ENCODE measurements at regions not wholly inside any gene's neighbourhood (a gene's known extent, or its start where the extent isn't known, plus 50 kb on each side); places are given as distances from the start of the nearest gene placed in this dataset.

DNA sequence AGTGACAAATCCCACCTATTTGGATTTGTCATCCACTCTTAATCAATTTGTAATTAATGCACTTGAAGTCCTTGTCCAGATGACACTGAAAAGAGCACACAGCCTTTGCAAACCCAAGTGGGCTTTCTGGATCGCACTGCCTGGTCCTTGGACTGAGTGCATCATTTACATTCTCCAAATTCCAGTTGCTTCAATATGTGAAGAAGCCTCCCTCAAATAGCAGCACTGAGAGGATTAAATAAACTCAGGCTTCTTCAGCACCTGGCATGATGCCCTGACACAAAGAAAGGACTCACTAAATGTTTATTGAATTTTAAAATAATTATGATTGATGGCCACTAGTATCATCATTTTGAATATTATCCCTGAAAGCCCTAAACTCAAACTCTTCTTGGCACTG is 496.5 kb downstream of the VRK1 start:
- TF ChIP-seq, protein P1, sequence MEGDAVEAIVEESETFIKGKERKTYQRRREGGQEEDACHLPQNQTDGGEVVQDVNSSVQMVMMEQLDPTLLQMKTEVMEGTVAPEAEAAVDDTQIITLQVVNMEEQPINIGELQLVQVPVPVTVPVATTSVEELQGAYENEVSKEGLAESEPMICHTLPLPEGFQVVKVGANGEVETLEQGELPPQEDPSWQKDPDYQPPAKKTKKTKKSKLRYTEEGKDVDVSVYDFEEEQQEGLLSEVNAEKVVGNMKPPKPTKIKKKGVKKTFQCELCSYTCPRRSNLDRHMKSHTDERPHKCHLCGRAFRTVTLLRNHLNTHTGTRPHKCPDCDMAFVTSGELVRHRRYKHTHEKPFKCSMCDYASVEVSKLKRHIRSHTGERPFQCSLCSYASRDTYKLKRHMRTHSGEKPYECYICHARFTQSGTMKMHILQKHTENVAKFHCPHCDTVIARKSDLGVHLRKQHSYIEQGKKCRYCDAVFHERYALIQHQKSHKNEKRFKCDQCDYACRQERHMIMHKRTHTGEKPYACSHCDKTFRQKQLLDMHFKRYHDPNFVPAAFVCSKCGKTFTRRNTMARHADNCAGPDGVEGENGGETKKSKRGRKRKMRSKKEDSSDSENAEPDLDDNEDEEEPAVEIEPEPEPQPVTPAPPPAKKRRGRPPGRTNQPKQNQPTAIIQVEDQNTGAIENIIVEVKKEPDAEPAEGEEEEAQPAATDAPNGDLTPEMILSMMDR (conservative IDR thresholded peaks at IDR 0.05; ENCODE audit: low read depth, low read length): no peak
- no peak for TF ChIP-seq POLR2A (IDR thresholded peaks at IDR 0.05; ENCODE audit: low read depth, low read length)

All from IMR-90 (cell line).